Kidney glomerular epithelial cell (primary cell): ENCODE measurements at regions not wholly inside any gene's neighbourhood (a gene's known extent, or its start where the extent isn't known, plus 50 kb on each side); places are given as distances from the start of the nearest gene placed in this dataset.
A peak's percentile ranks its signal among the peaks of the same experiment; 100 is the strongest.

Source experiments
- DNase-seq: peaks from one replicate; lab custom pipeline; 2025; lab: John Stamatoyannopoulos, UW

DNA sequence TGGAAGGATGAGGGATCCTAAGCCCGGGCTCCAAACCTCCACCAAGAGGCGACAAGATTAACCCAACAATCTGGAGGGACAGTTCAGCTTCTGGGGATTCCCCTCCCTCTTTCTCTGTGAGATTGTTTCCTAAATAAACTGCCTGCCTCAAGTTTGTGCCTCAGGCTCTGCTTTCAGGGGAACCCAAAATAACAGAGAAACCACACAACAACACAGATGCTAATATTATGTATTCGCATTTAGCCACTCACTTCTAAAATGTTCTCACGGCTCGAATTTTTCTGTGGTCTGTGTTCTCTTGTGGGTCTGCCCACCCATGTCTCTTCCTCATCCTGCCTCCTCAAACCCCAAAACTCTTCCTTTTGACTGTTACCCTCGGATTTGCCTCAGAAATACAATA, 1381.1 kb upstream of the SLC10A2 start:
- no peak for DNase-seq

DNA sequence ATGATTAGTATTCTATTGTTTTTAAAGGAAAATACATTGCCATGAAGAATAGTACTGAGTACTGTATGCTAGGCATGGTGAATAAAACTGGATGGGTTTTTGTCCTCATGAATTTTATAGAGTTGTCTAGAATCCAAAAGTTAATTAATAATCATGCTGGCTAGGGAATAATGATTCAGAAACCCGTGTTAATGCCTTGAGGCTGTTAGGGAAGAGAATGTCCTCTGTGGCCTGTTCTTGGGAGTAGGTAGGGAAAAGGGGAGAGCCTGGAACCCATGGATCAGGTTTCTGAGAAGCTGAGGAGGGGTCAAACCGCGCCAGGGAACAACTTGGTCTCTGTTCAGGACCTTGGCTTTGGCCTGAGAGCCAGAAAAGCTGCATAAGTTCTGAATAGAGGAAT, 1376.3 kb upstream of the SLC10A2 start:
- peak; percentile 42 for DNase-seq

DNA sequence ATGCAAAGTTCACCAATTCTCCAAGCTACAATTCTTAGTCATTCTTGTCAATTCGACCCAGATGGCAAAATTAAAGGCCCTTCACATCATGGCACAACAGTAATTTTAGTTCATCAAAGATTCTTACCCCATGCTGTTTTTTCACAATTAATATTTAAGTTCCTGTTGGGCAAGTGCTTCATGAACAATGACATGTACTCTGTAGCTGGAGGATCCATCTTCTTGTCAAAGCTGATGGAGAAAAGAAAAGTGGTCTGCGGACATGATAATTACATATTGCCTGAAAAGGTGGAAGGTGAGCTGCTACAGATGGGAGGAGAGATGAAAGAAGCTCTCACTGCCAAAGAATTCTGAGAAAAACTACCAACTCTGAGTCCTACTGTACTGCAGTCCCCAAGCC, 1370.3 kb upstream of the SLC10A2 start:
- DNase-seq: no peak

DNA sequence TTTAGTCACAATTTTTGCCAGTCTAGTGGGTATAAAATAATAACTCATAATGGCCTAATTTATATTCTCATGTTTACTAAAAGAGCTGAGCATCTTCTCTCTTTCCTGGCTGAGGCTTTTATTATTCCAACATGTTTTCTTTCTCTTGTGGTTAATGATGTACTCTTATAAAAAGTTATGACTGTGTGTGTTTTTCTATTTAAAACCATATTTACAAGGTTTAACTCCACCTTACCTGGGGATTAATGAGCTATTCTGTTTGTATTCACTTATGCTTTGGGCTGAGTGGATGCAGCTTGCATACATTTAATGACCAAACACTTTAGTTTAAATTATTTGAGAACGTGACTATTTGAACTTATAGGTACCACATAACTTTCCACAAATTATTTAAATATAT, 1365.7 kb upstream of the SLC10A2 start:
- no peak for DNase-seq

DNA sequence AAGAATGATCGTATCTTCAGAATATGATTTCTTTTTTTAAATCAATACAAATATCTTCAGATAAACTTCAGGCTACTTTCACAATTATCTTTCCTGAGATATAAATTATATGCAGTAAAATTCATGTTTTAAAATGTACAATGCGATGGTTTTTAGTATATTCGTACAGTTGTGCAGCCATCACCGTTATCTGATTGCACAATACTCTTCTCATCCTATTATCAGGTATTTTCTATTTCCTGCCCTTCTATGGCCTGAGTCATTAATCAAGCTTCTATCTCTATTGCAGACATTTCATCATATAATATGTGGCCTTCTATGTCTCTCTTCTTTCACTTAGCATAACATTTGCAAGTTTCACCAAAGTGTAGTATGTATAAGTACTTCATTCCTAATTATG, 1360.2 kb upstream of the SLC10A2 start:
- DNase-seq: no peak

DNA sequence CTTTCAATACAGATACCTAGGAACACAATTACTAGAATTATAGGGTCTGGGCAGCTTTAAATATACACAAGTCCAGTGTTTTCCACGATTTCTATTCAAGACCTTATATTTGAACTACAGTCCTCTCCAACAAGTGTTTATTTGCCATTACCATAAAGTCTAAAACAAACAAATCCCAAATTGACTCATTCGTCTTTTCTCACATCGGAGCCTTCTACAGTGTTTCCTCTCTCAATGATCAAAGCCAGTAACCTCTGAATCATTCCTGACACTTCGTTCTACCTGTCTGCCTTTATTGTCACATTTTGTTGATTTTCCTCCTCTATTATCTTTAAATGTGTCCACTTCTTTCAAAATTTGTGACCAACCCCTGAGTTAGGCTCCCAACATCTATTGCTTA, 1356.5 kb upstream of the SLC10A2 start:
- peak; percentile 10 for DNase-seq

DNA sequence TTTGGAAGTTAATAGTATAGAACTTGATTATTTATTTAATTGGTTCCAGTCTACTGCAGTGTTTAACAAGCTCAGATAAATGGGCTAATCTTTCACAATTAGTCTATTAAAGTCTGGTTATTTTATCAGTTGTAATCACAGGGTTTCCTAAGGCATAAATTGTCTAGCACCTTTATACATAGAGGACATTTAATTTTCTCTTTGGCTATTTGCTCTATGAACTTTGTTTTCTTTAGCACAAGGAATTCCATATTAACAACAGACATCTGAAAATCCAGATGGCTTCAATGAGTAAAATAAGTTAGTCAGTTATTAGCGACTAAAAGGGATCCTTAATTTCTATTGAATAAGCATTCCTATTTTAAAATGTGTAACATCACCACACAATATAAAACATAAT, 1350.8 kb upstream of the SLC10A2 start:
- DNase-seq: no peak

DNA sequence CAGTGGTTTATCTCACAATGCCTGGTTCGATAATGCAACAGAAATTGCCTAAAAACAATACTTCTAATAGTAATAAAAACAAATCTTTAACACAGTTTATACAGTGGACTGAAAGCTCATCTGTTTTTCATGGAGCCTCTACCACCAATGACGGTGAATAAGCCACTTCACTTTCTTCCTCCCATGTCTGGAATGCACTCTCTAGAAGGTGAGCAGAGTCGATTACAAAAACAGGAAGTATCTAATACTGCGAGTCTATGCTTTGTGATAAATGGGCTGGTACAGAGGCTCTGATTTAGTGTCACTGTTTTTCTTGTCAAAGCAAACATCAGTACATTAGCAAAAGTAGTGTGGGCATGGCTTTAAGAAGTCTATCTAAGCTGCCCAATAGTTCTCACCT, 1348.6 kb upstream of the SLC10A2 start:
- DNase-seq: no peak

DNA sequence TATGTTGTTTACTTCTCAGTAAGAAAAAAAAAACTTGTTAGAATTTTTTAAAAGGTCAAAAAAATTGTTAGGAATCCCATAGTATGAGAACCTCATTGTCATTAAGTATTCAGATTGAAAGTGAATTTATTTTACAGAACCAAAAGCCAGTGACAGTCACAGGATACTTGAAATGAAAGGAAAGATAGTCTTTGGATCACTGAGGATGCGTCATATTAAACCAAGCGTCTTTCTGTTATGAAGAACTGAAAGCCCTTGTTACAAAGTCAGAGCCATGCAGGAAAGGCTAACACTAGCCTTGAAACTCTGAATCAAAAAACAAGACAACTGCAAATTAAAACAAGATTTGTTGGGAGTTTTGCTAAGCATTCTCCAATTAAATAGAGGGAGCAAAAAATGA, 1348.0 kb upstream of the SLC10A2 start:
- no peak for DNase-seq

DNA sequence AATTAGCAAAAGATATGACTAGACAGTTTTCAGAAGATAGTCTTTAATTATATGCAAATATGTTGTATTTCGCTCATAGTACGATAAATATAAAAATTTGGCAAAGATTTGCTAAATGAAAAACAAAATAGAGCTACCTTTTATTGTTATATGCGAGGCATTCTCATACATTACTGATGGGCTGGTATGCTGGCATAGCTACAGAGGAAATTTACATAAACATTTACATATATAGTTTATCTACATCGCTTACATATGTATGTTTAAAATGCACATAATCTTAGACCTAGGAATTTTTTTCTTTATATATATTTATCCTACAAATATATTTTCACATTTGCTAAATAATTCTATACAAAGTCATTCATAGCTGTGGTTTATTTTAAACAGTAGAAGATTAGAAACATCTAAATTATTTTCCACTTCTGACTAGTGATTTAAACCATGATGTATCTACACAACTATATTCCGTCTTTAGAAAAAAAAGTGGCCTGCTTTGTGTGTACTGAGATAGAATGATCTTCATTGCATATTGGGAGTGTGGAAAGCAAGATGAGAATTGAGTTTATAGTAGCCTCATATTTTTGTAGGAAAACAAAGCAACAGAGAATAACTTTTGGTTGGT, 1345.0 kb upstream of the SLC10A2 start:
- DNase-seq: no peak

DNA sequence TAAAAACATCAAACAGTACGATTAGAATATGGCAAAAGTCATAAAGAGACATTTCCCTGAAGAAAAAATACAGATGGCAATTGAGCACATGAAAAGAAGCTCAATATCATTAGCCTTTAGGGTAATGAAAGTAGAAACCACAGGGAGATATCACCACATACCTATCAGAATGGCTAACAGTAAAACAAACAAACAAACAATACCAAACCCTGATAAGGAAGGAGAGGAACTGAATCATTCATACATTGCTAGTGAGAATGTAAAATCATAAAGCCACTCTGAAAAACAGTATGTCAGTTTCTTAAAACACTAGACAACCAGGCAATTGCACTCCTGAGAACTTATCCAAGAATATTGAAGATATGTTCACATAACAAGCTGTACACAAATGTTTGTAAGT, 1342.5 kb upstream of the SLC10A2 start:
- no peak for DNase-seq

DNA sequence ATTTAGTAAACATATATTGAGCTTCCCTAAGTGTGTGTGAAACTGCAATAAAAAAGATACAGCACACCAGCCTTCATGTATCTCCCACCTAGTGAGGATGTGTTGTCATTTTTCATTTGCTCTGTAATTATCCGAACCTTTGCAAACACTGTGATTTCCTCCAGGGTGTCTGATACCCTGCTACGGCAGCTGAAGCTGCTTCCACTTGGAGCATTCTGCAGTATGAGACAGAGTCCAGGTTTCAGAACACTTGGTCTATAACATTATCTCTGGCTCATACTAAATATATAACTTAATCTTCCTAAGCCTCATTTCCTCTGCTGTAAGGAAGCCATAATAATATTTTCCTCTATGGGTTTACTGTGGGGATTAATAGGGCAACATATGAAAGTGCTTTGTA, 1338.1 kb upstream of the SLC10A2 start:
- no peak for DNase-seq

DNA sequence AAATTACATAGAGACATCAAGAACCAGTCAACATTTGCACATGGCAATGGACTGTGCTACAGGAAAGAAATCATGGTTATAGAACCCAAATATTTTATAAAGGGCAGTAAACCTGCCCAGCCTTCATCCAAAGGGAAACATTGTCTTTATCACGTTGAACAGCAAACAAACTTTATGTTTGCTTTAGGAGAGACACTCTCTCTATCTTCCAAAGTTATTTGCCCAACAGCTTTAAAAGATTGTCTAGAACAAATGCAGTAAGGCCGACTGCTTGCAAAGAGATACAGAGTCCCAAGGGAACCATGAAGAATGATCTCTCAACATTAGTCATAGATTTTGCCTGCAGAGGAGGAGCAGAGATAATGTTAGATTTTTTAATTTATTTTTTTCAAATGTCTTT, 1323.5 kb upstream of the SLC10A2 start:
- DNase-seq: no peak

DNA sequence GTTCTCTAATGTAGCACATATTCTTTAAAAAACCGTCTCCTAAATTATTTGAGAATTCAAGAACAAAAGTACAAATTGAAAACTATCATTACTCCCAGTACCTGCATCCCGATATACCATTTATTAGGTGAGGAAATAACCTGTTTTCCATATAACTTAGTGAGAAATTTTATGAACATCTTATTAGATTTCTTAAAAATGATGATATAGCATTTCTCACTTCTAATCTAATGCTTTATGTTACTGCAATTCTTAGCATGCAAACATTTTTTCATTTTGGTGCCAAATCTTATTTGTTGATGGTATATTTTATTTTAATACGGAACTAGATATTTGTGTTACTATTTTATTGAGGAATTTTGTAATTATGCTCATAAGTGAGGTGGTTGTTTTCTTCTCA, 1321.3 kb upstream of the SLC10A2 start:
- DNase-seq: no peak

DNA sequence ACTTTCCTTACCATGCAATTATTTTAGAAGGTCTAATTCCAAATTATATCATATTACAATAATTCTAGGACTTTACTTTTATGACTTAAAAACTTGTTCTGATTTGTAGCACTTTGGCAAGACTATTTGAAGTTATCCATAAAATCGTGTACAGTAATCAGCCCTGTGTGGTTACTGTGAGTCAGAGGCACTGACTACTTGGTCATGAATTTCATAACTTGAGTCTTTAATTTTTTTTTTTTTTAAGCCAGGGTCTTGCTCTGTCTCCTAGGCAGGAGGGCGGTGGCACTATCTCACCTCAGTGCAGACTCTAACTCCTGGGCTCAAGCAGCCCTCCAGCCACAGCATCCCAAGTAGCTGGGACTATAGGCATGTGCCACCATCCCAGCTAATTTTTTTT, 1319.2 kb upstream of the SLC10A2 start:
- DNase-seq: peak; percentile 35

DNA sequence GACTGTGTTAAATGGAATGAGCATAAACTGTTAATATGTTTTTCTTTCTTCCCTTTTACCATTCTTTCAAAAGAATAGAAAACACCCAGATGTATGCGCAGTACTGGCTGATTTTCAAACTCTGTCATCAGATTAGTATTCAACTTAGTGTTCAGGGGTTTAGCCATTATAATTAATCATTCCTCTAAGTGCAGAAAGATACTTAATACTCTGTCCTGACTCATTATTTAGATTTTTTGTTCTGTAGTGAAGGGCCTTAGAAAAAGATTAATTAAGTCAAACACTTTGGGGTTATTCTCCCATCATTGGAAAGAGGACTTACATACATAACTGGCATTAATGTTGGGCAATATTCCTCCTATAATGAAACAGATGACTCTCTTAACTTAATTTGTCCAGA, 1316.7 kb upstream of the SLC10A2 start:
- peak; percentile 45 for DNase-seq

DNA sequence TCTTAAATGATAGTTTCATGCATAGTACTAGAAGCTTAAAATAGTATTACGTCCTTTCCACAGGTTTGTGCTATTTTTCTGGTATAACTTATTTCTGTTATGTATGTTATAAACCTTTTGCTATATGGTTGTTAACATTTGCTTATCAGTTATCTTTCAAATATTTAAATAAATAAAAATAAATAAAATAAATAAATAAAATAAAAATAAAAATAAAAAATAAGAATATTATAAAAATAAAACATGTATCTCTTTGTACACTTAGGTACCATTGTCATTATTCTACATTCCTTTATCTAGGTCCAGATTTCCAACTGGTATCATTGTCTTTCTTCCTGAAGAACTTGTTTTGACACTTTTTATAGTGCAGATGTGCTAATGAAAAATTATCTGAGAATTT, 1310.4 kb upstream of the SLC10A2 start:
- no peak for DNase-seq

DNA sequence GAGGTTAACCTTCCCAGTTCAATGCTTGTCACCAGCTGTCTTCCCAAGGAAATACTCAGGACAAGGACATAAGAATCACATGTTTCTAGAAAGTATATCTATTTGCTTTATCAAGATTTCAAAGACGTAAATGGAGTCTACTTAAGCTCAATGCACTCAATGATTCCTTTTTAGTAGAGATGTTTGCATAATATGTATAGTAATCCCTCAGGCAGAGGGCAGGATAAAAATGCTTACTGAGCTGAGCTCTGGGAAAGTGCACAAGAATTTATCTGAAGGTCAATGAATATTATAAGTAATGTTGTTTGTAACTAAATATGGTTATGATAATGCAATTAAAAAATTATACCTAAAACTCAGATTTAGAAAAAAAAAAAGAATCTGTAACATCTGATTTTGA, 1309.4 kb upstream of the SLC10A2 start:
- no peak for DNase-seq

DNA sequence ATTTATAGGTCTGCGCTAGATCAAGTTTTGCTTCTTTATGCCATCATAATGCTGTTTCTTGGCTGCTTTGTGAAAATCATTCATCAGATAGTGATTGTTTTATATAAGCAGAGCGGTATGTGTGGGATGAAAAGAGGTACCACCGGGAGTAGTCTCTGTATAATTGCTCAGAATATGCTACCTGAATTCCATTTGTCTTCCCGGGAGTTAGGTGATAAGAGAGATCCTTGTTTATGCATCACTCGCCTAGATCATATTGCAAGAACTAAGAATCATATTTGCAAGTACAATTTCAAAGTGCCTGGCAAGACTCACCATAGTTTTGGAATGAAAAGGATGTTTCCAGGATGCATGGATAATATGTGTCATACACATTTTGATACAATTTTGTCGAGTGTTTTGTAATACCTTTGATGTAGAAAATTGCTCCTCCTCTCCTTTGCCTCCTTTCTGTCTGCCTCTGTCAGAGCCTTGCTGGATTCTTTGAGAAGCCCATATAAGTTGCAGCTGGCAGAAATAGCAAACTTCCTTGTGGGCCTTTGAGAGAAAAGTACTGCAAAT, 1306.0 kb upstream of the SLC10A2 start:
- no peak for DNase-seq

DNA sequence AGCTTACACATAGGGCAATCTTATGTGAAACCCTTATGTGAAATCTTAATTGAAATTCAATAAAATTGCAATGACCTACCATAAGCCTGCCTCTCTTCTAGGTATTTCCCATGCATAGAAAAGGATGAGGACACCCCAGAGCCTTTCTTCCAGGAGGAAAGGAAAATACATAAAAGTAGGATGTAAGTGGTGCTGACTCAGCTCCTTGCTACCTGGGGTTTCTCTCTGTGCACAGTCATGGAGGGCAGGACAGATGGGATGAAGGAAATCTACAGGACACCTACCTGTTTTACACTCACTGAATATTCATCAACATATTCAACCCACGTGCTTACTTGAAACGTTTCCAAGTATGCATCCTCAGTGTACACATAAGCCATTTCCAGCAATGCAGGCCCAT, 1299.2 kb upstream of the SLC10A2 start:
- no peak for DNase-seq

DNA sequence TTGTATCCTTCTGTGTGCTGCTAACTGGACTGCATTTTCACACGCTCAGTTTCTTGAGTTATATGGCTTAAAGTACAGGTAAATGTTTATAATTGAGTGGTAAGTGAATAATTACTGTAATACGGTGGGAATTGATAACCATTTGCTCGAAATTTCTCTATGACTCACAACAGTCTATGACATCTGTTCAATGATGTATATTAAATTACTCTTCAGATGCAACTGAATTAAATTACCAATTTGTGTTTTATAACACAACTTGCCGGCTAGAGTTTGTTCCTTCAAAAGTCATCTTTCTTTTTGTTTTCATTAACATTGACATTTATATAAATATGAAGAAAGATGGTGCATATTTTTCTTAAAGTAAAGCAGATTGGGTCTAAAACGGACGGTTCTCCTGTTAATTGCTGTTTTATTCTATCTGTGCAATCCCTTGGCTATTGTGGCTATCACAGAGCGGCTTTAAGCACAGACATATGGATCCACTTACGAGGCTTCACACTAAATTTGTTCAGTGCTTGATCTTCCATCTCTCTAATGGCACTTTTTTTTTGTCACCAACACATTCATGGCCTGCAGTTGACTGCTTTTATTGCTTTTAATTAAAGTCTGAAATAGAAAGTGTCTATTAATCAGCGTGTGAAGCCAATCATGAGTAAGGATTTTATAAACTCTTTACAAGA, 1291.6 kb upstream of the SLC10A2 start:
- DNase-seq: no peak

DNA sequence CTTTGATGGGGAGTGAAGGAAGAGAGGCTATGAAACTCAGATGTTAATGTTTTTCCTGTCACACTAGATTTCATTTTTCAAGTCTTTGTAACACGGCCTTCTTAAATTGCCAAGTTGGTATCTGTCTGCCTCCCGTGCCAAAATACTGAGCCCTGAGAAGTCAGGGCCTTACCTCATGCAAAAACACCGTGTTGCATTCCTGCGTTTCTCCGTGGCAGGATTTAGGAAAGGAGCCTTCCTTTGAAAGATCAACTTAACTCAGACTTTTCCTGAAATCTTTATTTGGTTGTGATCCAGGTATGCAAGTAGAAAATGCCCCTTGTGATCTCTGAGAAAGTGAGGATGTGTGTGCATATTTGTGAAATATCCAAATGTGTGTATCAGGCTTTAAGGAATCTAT, 1291.0 kb upstream of the SLC10A2 start:
- peak; percentile 14 for DNase-seq

DNA sequence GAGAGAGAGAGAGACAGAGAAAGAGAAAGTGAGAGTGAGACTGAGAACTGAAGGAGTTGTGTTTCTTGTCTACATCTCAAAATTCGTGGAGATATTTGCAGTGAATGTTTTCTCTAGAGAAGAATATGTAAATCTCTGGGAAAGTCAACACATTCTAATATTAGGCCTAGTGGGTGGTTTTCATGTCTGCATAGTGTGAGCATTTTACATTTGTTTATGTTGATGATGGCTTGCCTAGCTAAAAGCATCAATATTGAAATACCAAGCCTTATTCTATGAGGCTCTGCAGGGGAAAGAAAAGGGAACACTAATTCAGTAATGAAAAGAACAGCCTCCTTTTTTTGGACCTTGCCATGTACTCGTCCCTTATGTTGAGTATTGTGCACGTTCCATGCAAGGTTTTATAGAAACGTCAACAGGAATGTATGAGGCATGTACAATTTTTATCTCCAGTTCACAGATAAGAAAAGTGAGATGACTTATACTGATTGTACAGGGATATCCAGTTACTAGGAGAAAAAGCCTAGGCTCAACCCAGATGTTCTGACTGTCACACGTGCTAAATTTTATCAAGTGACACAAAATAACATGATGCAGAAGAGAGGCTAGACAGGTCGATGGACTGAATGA, 1288.9 kb upstream of the SLC10A2 start:
- DNase-seq: no peak
